A673 (cell line): ENCODE measurements at regions not wholly inside any gene's neighbourhood (a gene's known extent, or its start where the extent isn't known, plus 50 kb on each side); places are given as distances from the start of the nearest gene placed in this dataset.

Source experiments
- BruUV-seq: library from RNA; stranded (reverse); fragments of 400-500 nt; replicated peaks from 2 replicates; lab custom pipeline; 2021; lab: Mats Ljungman, UMichigan
- CTCF ChIA-PET: fragments of 300-600 bp; sonication (Branson Sonifier 250); formaldehyde crosslinking; loops from one replicate; lab custom pipeline; 2022; ENCODE audit warnings: antibody characterized with exemption; lab: Charles Lee
- POLR2A ChIA-PET: fragments of 300-600 bp; sonication (Branson Sonifier 250); formaldehyde crosslinking; loops from one replicate; lab custom pipeline; 2022; ENCODE audit warnings: antibody characterized with exemption; ENCODE audit not compliant: low non-redundant PET; lab: Charles Lee
- DNase-seq: peaks from one replicate; pipeline ENCODE4 v3.0.0-alpha.2; 2015; ENCODE audit warnings: low spot score
- H3K27ac ChIP-seq: fragments of 200-600 bp; sonication (generic); 2 replicates; pipeline ENCODE4 v1.5.1; 2016; ENCODE audit warnings: mixed run types, low read depth, mild to moderate bottlenecking, mixed read lengths, antibody characterized with exemption, low read length; ENCODE audit not compliant: poor library complexity, severe bottlenecking
- H3K27me3 ChIP-seq: fragments of 200-600 bp; sonication (generic); replicated peaks from 2 replicates; pipeline ENCODE4 v1.6.1; 2017; ENCODE audit warnings: mixed run types, low read depth, mild to moderate bottlenecking, mixed read lengths, antibody characterized with exemption, low read length; ENCODE audit not compliant: insufficient read depth, poor library complexity
- H3K36me3 ChIP-seq: fragments of 200-600 bp; sonication (generic); 2 replicates; pipeline ENCODE4 v1.6.1; 2016; ENCODE audit warnings: mixed run types, mild to moderate bottlenecking, mixed read lengths, antibody characterized with exemption, low read length; ENCODE audit not compliant: insufficient read depth, poor library complexity, severe bottlenecking
- H3K4me1 ChIP-seq: fragments of 200-600 bp; sonication (generic); 2 replicates; pipeline ENCODE4 v1.6.1; 2017; ENCODE audit warnings: mixed run types, mild to moderate bottlenecking, mixed read lengths, antibody characterized with exemption, low read length; ENCODE audit not compliant: insufficient read depth, poor library complexity, severe bottlenecking
- H3K4me3 ChIP-seq: fragments of 200-600 bp; sonication (generic); 2 replicates; pipeline ENCODE4 v1.5.1; 2016; ENCODE audit warnings: low read depth, mixed run types, mild to moderate bottlenecking, mixed read lengths, low read length; ENCODE audit not compliant: poor library complexity, severe bottlenecking
- H3K9me3 ChIP-seq: fragments of 200-600 bp; sonication (generic); 2 replicates; pipeline ENCODE4 v1.6.1; 2016; ENCODE audit warnings: mixed run types, low read depth, mild to moderate bottlenecking, mixed read lengths, antibody characterized with exemption, low read length; ENCODE audit not compliant: poor library complexity, severe bottlenecking
- EZH2 ChIP-seq: fragments of 200-600 bp; sonication (generic); IDR thresholded peaks from 2 replicates; pipeline ENCODE4 v1.6.1; 2017; ENCODE audit warnings: borderline replicate concordance, low read depth, mild to moderate bottlenecking, mixed read lengths, antibody characterized with exemption, low read length; ENCODE audit not compliant: poor library complexity, severe bottlenecking
- intact Hi-C: fragments of 100-400 bp; cut with micrococcal nuclease; formaldehyde crosslinking; loops from one replicate; pipeline ENCODE4 v1.10.0; 2022; ENCODE audit not compliant: unreplicated experiment
- TF ChIP-seq, protein P1 (sequence below): fragments of 300-800, 200-600 bp; sonication (generic); conservative IDR thresholded peaks from 2 replicates; pipeline ENCODE4 v1.5.1; 2017; ENCODE audit warnings: low read depth, mild to moderate bottlenecking, antibody characterized with exemption, low read length, moderate library complexity, mixed read lengths

DNA sequence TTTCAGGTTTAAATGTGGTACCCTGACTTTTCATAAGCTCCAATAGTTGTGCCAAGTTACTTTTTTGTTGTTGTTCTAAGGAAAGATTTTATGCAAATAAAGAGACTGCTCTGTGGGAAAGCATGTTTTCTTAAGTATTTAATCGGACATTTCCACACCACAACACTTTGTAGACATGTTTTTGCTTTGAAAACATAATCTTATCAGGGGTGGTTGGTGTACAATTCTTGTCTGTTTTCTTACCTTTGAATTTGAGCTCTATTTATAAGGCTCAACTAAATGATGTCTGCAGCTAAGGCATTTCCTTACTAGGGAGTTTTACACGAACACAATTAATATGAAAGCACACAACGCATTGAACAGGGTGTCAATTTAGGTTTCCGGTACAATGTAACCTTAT lies 81.5 kb upstream of the CDIN1 start:
- Histone ChIP-seq H3K4me3 (no peak overlapping the region), H3K36me3 (no peaks in the 10 kb centered on the region), H3K27me3 (no peaks in the 10 kb centered on the region), H3K9me3 (no peaks in the 10 kb centered on the region), H3K27ac (no peak overlapping the region), H3K4me1 (peaks cover 4% of the 10 kb centered on the region)
- POLR2A ChIA-PET = interaction anchor here (0.6 kb wide), 1 partner anchor 665 kb away, joined by 4 read pairs; no protein-coding TSS in a partner anchor
- BruUV-seq = no TSS peak
- CTCF ChIA-PET = no interaction called here
- no peak for TF ChIP-seq EZH2
- DNase-seq = no peak
- intact Hi-C loops = loop anchor here (5.0 to 10.0 kb wide), 2 partner anchors 223 to 981 kb away; no protein-coding TSS in a partner anchor

DNA sequence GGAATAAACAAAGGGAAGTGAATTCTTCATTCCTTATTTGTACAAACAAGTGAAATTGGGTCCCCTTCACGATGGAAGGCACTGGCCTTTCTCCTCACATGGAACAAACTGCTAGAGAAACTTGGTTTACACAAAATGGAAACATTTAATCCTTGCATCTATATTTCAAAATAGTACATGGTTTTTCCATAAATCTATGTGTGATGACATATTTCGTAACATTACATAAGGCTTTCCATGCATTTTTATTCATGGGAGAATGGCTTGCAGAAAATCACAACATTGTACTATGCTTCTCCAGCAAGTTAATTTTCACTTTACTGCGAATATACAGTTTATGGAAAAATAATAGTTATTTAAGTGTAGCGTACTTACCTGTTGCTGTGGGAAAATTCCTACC lies 81.0 kb upstream of the CDIN1 start:
- Histone ChIP-seq H3K4me1 (peaks cover 4% of the 10 kb centered on the region), H3K9me3 (no peaks in the 10 kb centered on the region), H3K27me3 (no peaks in the 10 kb centered on the region), H3K27ac (no peak overlapping the region), H3K36me3 (no peaks in the 10 kb centered on the region), H3K4me3 (no peak overlapping the region)
- intact Hi-C loops = loop anchor here (5.0 to 10.0 kb wide), 2 partner anchors 224 to 981 kb away; no protein-coding TSS in a partner anchor
- no TSS peak for BruUV-seq
- ChIA-PET POLR2A (interaction anchor here (0.6 kb wide), 1 partner anchor 666 kb away, joined by 4 read pairs; no protein-coding TSS in a partner anchor), CTCF (no interaction called here)
- DNase-seq = no peak
- no peak for TF ChIP-seq EZH2
- TF ChIP-seq, protein P1, sequence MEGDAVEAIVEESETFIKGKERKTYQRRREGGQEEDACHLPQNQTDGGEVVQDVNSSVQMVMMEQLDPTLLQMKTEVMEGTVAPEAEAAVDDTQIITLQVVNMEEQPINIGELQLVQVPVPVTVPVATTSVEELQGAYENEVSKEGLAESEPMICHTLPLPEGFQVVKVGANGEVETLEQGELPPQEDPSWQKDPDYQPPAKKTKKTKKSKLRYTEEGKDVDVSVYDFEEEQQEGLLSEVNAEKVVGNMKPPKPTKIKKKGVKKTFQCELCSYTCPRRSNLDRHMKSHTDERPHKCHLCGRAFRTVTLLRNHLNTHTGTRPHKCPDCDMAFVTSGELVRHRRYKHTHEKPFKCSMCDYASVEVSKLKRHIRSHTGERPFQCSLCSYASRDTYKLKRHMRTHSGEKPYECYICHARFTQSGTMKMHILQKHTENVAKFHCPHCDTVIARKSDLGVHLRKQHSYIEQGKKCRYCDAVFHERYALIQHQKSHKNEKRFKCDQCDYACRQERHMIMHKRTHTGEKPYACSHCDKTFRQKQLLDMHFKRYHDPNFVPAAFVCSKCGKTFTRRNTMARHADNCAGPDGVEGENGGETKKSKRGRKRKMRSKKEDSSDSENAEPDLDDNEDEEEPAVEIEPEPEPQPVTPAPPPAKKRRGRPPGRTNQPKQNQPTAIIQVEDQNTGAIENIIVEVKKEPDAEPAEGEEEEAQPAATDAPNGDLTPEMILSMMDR = no peak

DNA sequence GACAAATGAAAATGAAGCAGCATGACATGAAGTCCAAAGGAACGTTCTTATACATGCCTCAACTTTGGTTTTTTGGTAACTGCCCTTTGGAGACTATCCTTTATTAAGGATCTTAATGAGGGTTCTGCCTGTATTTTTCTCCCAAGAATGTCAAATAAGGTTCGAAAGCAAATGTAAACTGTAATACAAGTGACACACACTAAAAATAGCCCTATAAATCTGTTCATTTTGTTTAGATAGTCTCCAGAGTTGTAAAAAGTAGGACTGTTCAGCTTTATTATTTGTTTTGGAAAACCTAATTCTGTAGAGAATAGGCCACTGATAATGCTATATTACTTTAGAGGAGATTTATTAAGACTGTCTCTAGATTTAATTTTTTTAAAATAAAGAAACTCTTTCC lies 80.5 kb upstream of the CDIN1 start:
- no TSS peak for BruUV-seq
- H3K4me1 ChIP-seq = peaks cover 4% of the 10 kb centered on the region
- POLR2A ChIA-PET = no interaction called here

More for the DNA sequence above, 80.5 kb upstream of the CDIN1 start:
- CTCF ChIA-PET = no interaction called here
- TF ChIP-seq, protein P1 = no peak
- TF ChIP-seq EZH2 = no peak
- intact Hi-C loops = loop anchor here (5.0 to 10.0 kb wide), 2 partner anchors 224 to 982 kb away; no protein-coding TSS in a partner anchor
- no peak for DNase-seq
- Histone ChIP-seq H3K27me3 (no peaks in the 10 kb centered on the region), H3K9me3 (no peaks in the 10 kb centered on the region), H3K36me3 (no peaks in the 10 kb centered on the region), H3K4me3 (no peak overlapping the region), H3K27ac (no peak overlapping the region)
